ENCODE measurements at regions not wholly inside any gene's neighbourhood (a gene's known extent, or its start where the extent isn't known, plus 50 kb on each side); places are given as distances from the start of the nearest gene placed in this dataset.

DNA sequence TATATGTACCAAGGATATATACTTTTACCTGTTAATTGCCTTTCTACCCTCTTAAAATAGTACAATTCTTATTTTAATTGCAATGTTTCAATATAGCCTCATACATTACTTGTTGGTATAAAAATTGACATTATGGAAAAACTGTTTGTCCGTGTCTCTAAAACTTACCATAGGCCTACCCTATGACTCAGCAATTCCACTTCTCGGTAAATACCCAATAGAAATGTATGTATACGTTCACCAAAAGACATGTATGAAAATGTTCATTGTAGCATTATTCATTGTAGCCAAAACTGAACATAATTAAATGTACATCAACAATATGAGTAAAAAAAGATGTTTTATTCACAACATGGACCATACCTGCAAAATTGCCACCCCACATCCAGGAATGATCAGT is 679.2 kb upstream of the UBE2E2 start:
- no peak overlapping the region for H3K23ac ChIP-seq (ENCODE audit: low read depth, low read length, poor library complexity)
- H3K27me3 ChIP-seq (ENCODE audit: control insufficient read depth in 3 of 3, insufficient read depth in 3 of 3, low read depth in 1 of 3, low read length in 3 of 3) = no peaks in the 10 kb centered on the region
- H3K27ac ChIP-seq (replicated peaks; ENCODE audit: low read length) = no peak overlapping the region
- H3K4me2 ChIP-seq (ENCODE audit: insufficient read depth, low read length, poor library complexity, severe bottlenecking) = no peak overlapping the region
- no peak overlapping the region for H3K18ac ChIP-seq (ENCODE audit: low read length)
- H2BK12ac ChIP-seq (ENCODE audit: low read length) = no peak overlapping the region
- no peak overlapping the region for H2BK5ac ChIP-seq (ENCODE audit: low read length)
- H3K36me3 ChIP-seq (replicated peaks in 1 of 2; ENCODE audit: control insufficient read depth in 2 of 2, insufficient read depth in 2 of 2, low read length in 2 of 2) = no peaks in the 10 kb centered on the region
- H3K4ac ChIP-seq (ENCODE audit: low read length) = no peak overlapping the region
- no peak overlapping the region for H3K9ac ChIP-seq (ENCODE audit: low read depth, low read length, poor library complexity)
- no peak overlapping the region for H2AFZ ChIP-seq (ENCODE audit: low read length)
- no peak overlapping the region for H3K14ac ChIP-seq (ENCODE audit: low read length)
- no peak overlapping the region for H4K91ac ChIP-seq (ENCODE audit: low read depth, low read length, poor library complexity)
- DNase-seq (ENCODE audit: low spot score) = no peak
- H2AK5ac ChIP-seq (ENCODE audit: low read depth, low read length) = no peak overlapping the region
- WGBS, 2 donors (ENCODE audit: extremely low coverage in 2 of 2, insufficient read length in 2 of 2, insufficient replicate concordance in 1 of 2) = no CpG with 5 or more reads among the region's 3 CpGs
- H4K8ac ChIP-seq (ENCODE audit: low read depth, low read length) = no peak overlapping the region
- H2BK120ac ChIP-seq (ENCODE audit: low read depth, low read length) = no peak overlapping the region
- H3K4me1 ChIP-seq (ENCODE audit: control insufficient read depth in 2 of 2, insufficient read depth in 1 of 2, low read depth in 1 of 2, low read length in 2 of 2) = no peaks in the 10 kb centered on the region
- no peak overlapping the region for H3K4me3 ChIP-seq (ENCODE audit: low read length in 2 of 2)
- no peak overlapping the region for H2BK15ac ChIP-seq (ENCODE audit: low read length)
- H3K9me3 ChIP-seq (replicated peaks in 1 of 2; ENCODE audit: control insufficient read depth in 2 of 2, insufficient read depth in 1 of 2, low read depth in 1 of 2, low read length in 2 of 2) = no peaks in the 10 kb centered on the region
- H3K79me1 ChIP-seq (ENCODE audit: low read depth, low read length) = no peaks in the 10 kb centered on the region

DNA sequence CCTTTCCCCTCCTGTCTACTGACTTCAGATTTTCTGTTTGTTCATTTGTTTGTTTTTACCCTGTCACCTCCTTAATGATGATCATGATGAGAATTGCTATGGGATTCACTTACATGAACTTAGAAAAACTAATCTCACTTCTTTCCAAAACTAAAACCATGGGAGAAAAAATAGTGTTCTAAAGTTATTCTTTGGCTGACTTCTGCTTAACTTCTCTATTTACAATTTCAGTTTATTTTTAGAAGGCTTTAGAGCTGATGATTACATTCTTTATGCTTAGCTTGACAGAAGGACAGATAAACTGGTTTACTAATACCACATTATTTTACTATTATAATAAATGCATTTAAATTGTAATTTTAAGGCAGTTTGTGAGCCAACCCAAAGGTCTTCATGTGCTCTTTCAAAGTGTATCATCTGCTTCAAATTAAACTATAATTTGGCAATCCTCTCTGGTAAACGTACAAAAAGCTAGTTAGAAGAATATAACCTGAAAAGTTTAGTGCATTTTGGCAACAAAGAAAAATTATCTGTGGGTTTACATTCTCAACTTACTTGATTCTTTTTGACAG is 676.8 kb upstream of the UBE2E2 start:
- Histone ChIP-seq H3K9me3 (replicated peaks in 1 of 2; ENCODE audit: control insufficient read depth in 2 of 2, insufficient read depth in 1 of 2, low read depth in 1 of 2, low read length in 2 of 2) (no peaks in the 10 kb centered on the region), H3K4ac (ENCODE audit: low read length) (no peak overlapping the region), H2BK15ac (ENCODE audit: low read length) (no peak overlapping the region), H4K91ac (ENCODE audit: low read depth, low read length, poor library complexity) (no peak overlapping the region), H3K4me2 (ENCODE audit: insufficient read depth, low read length, poor library complexity, severe bottlenecking) (no peak overlapping the region), H2BK5ac (ENCODE audit: low read length) (no peak overlapping the region), H3K14ac (ENCODE audit: low read length) (no peak overlapping the region), H2BK120ac (ENCODE audit: low read depth, low read length) (no peak overlapping the region), H4K8ac (ENCODE audit: low read depth, low read length) (no peak overlapping the region), H3K4me1 (ENCODE audit: control insufficient read depth in 2 of 2, insufficient read depth in 1 of 2, low read depth in 1 of 2, low read length in 2 of 2) (no peaks in the 10 kb centered on the region), H3K23ac (ENCODE audit: low read depth, low read length, poor library complexity) (no peak overlapping the region), H3K27me3 (ENCODE audit: control insufficient read depth in 3 of 3, insufficient read depth in 3 of 3, low read depth in 1 of 3, low read length in 3 of 3) (no peaks in the 10 kb centered on the region), H2AFZ (ENCODE audit: low read length) (no peak overlapping the region), H3K18ac (ENCODE audit: low read length) (no peak overlapping the region), H3K4me3 (ENCODE audit: low read length in 2 of 2) (no peak overlapping the region), H3K79me1 (ENCODE audit: low read depth, low read length) (no peaks in the 10 kb centered on the region), H3K9ac (ENCODE audit: low read depth, low read length, poor library complexity) (no peak overlapping the region), H3K36me3 (replicated peaks in 1 of 2; ENCODE audit: control insufficient read depth in 2 of 2, insufficient read depth in 2 of 2, low read length in 2 of 2) (no peaks in the 10 kb centered on the region), H2AK5ac (ENCODE audit: low read depth, low read length) (no peak overlapping the region), H2BK12ac (ENCODE audit: low read length) (no peak overlapping the region), H3K27ac (replicated peaks; ENCODE audit: low read length) (no peak overlapping the region)
- DNase-seq (ENCODE audit: low spot score) = no peak
- WGBS, 2 donors (ENCODE audit: extremely low coverage in 2 of 2, insufficient read length in 2 of 2, insufficient replicate concordance in 1 of 2) = no CpG with 5 or more reads among the region's 1 CpG

DNA sequence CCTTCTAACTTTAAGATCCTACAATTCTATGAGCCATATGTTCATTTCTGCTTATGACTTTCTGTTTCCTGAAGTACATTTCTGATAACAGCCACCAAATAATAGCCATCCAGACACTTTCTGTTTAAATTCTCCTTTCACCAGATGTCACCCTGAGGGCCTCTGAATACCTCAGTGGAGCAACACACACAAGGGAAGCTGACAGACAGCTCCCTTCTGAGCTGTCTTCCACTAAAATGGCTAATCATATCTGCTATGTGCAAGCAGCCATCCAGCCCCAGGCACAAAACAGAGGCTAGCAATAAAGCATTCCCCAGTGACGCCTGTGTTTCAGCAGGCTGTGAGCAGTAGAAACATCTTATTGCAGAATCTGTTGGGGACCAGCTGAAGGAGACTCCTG is 666.6 kb upstream of the UBE2E2 start:
- no peak overlapping the region for H4K91ac ChIP-seq (ENCODE audit: low read depth, low read length, poor library complexity)
- WGBS, 2 donors (ENCODE audit: extremely low coverage in 2 of 2, insufficient read length in 2 of 2, insufficient replicate concordance in 1 of 2) = no CpG with 5 or more reads among the region's 1 CpG
- no peak overlapping the region for H2BK120ac ChIP-seq (ENCODE audit: low read depth, low read length)
- no peak overlapping the region for H3K23ac ChIP-seq (ENCODE audit: low read depth, low read length, poor library complexity)
- H3K36me3 ChIP-seq (replicated peaks in 1 of 2; ENCODE audit: control insufficient read depth in 2 of 2, insufficient read depth in 2 of 2, low read length in 2 of 2) = no peaks in the 10 kb centered on the region
- no peak overlapping the region for H2BK5ac ChIP-seq (ENCODE audit: low read length)
- H3K4ac ChIP-seq (ENCODE audit: low read length) = no peak overlapping the region
- no peak overlapping the region for H3K4me2 ChIP-seq (ENCODE audit: insufficient read depth, low read length, poor library complexity, severe bottlenecking)
- no peak overlapping the region for H2AK5ac ChIP-seq (ENCODE audit: low read depth, low read length)
- H3K4me1 ChIP-seq (ENCODE audit: control insufficient read depth in 2 of 2, insufficient read depth in 1 of 2, low read depth in 1 of 2, low read length in 2 of 2) = peaks cover 0 to 1% of the 10 kb centered on the region in 2 donors
- H3K18ac ChIP-seq (ENCODE audit: low read length) = no peak overlapping the region
- H3K9me3 ChIP-seq (replicated peaks in 1 of 2; ENCODE audit: control insufficient read depth in 2 of 2, insufficient read depth in 1 of 2, low read depth in 1 of 2, low read length in 2 of 2) = no peaks in the 10 kb centered on the region
- DNase-seq (ENCODE audit: low spot score) = no peak
- H4K8ac ChIP-seq (ENCODE audit: low read depth, low read length) = no peak overlapping the region
- H3K9ac ChIP-seq (ENCODE audit: low read depth, low read length, poor library complexity) = no peak overlapping the region
- H2BK15ac ChIP-seq (ENCODE audit: low read length) = no peak overlapping the region
- no peak overlapping the region for H2AFZ ChIP-seq (ENCODE audit: low read length)
- H2BK12ac ChIP-seq (ENCODE audit: low read length) = no peak overlapping the region
- no peak overlapping the region for H3K27ac ChIP-seq (replicated peaks; ENCODE audit: low read length)
- no peak overlapping the region for H3K4me3 ChIP-seq (ENCODE audit: low read length in 2 of 2)
- H3K14ac ChIP-seq (ENCODE audit: low read length) = no peak overlapping the region
- H3K79me1 ChIP-seq (ENCODE audit: low read depth, low read length) = peaks cover 2% of the 10 kb centered on the region
- no peaks in the 10 kb centered on the region for H3K27me3 ChIP-seq (ENCODE audit: control insufficient read depth in 3 of 3, insufficient read depth in 3 of 3, low read depth in 1 of 3, low read length in 3 of 3)

DNA sequence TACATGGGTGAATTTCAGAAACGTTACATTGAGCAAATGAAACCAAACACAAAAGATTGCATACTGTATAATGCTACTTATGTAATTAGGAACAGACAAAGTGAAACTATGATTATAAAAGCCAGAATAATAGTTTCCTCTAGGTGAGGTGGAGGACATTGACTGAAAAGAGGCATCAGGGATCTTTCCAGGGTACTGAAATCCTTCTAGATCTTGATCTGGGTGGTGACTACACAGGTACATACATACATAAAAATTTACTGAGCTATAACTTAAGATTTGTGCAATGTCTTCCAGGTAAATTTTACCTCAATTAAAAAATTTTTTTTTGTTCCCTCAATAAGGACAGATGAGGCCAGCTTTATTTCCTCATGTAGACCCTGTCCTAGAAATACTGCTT is 665.6 kb upstream of the UBE2E2 start:
- no peak overlapping the region for H3K18ac ChIP-seq (ENCODE audit: low read length)
- H3K27me3 ChIP-seq (ENCODE audit: control insufficient read depth in 3 of 3, insufficient read depth in 3 of 3, low read depth in 1 of 3, low read length in 3 of 3) = no peaks in the 10 kb centered on the region
- H4K91ac ChIP-seq (ENCODE audit: low read depth, low read length, poor library complexity) = no peak overlapping the region
- no peak overlapping the region for H3K9ac ChIP-seq (ENCODE audit: low read depth, low read length, poor library complexity)
- H2BK5ac ChIP-seq (ENCODE audit: low read length) = no peak overlapping the region
- no peak for DNase-seq (ENCODE audit: low spot score)
- H2BK12ac ChIP-seq (ENCODE audit: low read length) = no peak overlapping the region
- no peak overlapping the region for H3K4me2 ChIP-seq (ENCODE audit: insufficient read depth, low read length, poor library complexity, severe bottlenecking)
- no peaks in the 10 kb centered on the region for H3K36me3 ChIP-seq (replicated peaks in 1 of 2; ENCODE audit: control insufficient read depth in 2 of 2, insufficient read depth in 2 of 2, low read length in 2 of 2)
- no peak overlapping the region for H3K23ac ChIP-seq (ENCODE audit: low read depth, low read length, poor library complexity)
- H4K8ac ChIP-seq (ENCODE audit: low read depth, low read length) = no peak overlapping the region
- H3K4ac ChIP-seq (ENCODE audit: low read length) = no peak overlapping the region
- no peak overlapping the region for H2BK15ac ChIP-seq (ENCODE audit: low read length)
- no CpG with 5 or more reads among the region's 1 CpG for WGBS, 2 donors (ENCODE audit: extremely low coverage in 2 of 2, insufficient read length in 2 of 2, insufficient replicate concordance in 1 of 2)
- H3K9me3 ChIP-seq (replicated peaks in 1 of 2; ENCODE audit: control insufficient read depth in 2 of 2, insufficient read depth in 1 of 2, low read depth in 1 of 2, low read length in 2 of 2) = no peaks in the 10 kb centered on the region
- no peak overlapping the region for H2BK120ac ChIP-seq (ENCODE audit: low read depth, low read length)
- no peak overlapping the region for H3K14ac ChIP-seq (ENCODE audit: low read length)
- H2AK5ac ChIP-seq (ENCODE audit: low read depth, low read length) = no peak overlapping the region
- no peak overlapping the region for H2AFZ ChIP-seq (ENCODE audit: low read length)
- H3K79me1 ChIP-seq (ENCODE audit: low read depth, low read length) = peaks cover 2% of the 10 kb centered on the region
- H3K4me3 ChIP-seq (ENCODE audit: low read length in 2 of 2) = no peak overlapping the region
- no peak overlapping the region for H3K27ac ChIP-seq (replicated peaks; ENCODE audit: low read length)
- peaks cover 0 to 1% of the 10 kb centered on the region in 2 donors for H3K4me1 ChIP-seq (ENCODE audit: control insufficient read depth in 2 of 2, insufficient read depth in 1 of 2, low read depth in 1 of 2, low read length in 2 of 2)
